H54 (cell line): ENCODE measurements at regions not wholly inside any gene's neighbourhood (a gene's known extent, or its start where the extent isn't known, plus 50 kb on each side); places are given as distances from the start of the nearest gene placed in this dataset.
A peak's percentile ranks its signal among the peaks of the same experiment; 100 is the strongest.
"Not testable (repeated sequence)": the region's sequence is repeated elsewhere in the genome, so short reads cannot be mapped to it uniquely, and the experiment has no call there.

Source experiments
- DNase-seq: peaks from one replicate; pipeline ENCODE4 v3.0.0; 2011; ENCODE audit warnings: low spot score, mixed read lengths; ENCODE audit not compliant: insufficient read length
- FAIRE-seq: peaks from 3 replicates; lab custom pipeline; 2011; peaks lifted over from hg19 to GRCh38; lab: Jason Lieb, UNC
- POLR2A ChIP-seq: IDR thresholded peaks from 2 replicates; pipeline ENCODE4 v1.6.1; 2011; ENCODE audit warnings: low read depth, mild to moderate bottlenecking, low read length

GRCh38 chr14:53218161-53218560 is 65.0 kb upstream of the DDHD1 start:
- DNase-seq (no peak), FAIRE-seq (no peak)
- no peak for TF ChIP-seq POLR2A

GRCh38 chr14:53217316-53217994 is 64.3 kb upstream of the DDHD1 start:
- no peak for FAIRE-seq
- TF ChIP-seq POLR2A = no peak; the same call in 1 of the 2 replicates
- DNase-seq = peak; percentile 33

DNA sequence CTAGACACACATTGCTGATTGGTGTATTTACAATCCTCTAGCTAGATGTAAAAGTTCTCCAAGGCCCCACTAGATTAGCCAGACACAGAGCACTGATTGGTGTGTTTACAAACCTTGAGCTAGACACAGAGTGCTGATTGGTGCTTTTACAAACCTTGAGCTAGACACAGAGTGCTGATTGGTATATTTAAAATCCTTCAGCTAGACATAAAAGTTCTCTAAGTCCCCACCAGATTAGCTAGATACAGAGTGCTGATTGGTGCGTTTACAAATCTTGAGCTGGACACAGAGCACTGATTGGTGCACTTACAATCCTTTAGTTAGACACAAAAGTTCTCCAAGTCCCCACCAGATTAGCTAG is 63.8 kb upstream of the DDHD1 start:
- not testable (repeated sequence) for DNase-seq, FAIRE-seq

DNA sequence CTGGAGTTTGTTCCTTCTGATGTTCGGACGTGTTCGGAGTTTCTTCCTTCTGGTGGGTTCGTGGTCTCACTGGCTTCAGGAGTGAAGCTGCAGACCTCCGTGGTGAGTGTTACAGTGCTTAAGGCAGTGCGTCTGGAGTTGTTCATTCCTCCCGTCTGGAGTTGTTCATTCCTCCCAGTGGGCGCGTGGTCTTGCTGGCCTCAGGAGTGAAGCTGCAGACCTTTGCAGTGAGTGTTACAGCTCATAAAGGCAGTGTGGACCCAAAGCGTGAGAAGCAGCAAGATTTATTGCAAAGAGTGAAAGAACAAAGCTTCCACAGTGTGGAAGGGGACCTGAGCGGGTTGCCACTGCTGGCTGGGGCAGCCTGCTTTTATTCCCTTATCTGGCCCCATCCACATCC is 63.4 kb upstream of the DDHD1 start:
- FAIRE-seq = not testable (repeated sequence)

GRCh38 chr14:53215101-53215500 is 62.0 kb upstream of the DDHD1 start:
- FAIRE-seq (no peak), DNase-seq (no peak)
- no peak for TF ChIP-seq POLR2A

More for the DNA sequence above, 63.4 kb upstream of the DDHD1 start:
- DNase-seq = not testable (repeated sequence)

- DNase-seq (no peak), FAIRE-seq (no peak)
- no peak for TF ChIP-seq POLR2A
Observed at GRCh38 chr14:53214384-53214783, 61.3 kb upstream of the DDHD1 start.

GRCh38 chr14:53213761-53214160 is 60.6 kb upstream of the DDHD1 start:
- no peak for TF ChIP-seq POLR2A
- DNase-seq (no peak), FAIRE-seq (no peak)

- no peak for DNase-seq
Observed at GRCh38 chr14:53209370-53209769, 56.2 kb upstream of the DDHD1 start.

More at GRCh38 chr14:53209370-53209769, 56.2 kb upstream of the DDHD1 start:
- FAIRE-seq = no peak
- no peak for TF ChIP-seq POLR2A
